Astrocyte of the spinal cord (primary cell): ENCODE measurements at regions not wholly inside any gene's neighbourhood (a gene's known extent, or its start where the extent isn't known, plus 50 kb on each side); places are given as distances from the start of the nearest gene placed in this dataset.

Experiments
- DNase-seq: peaks from one replicate; pipeline ENCODE4 v3.0.0; 2011; ENCODE audit warnings: low read depth, low spot score
- H3K4me3 ChIP-seq: 2 replicates; pipeline ENCODE4 v1.5.1; 2011; ENCODE audit warnings: low read depth, mild to moderate bottlenecking, low read length, moderate library complexity
- CTCF ChIP-seq: IDR thresholded peaks from 2 replicates; pipeline ENCODE4 v1.5.1; 2012; ENCODE audit warnings: low read depth, mild to moderate bottlenecking, low read length, inconsistent platforms
- in situ Hi-C: cut with HindIII; loops from 2 replicates; pipeline ENCODE4 v1.10.0; 2017; ENCODE audit warnings: low sequenced_read_pairs

- TF ChIP-seq CTCF: no peak
- no peak overlapping the region for H3K4me3 ChIP-seq
- DNase-seq: no peak
- in situ Hi-C loops: no loop called here
These were observed 675.4 kb upstream of the SGO1 start for GRCh38 chr3:20861454-20861853.

GRCh38 chr3:20857636-20858035 is 671.6 kb upstream of the SGO1 start:
- no peak overlapping the region for H3K4me3 ChIP-seq
- in situ Hi-C loops: no loop called here
- DNase-seq: peak; percentile 8
- TF ChIP-seq CTCF: no peak

- in situ Hi-C loops: no loop called here
- no peak overlapping the region for H3K4me3 ChIP-seq
- TF ChIP-seq CTCF: no peak
- DNase-seq: no peak
These were observed 667.9 kb upstream of the SGO1 start for GRCh38 chr3:20853890-20854289.

GRCh38 chr3:20852712-20853111 is 666.7 kb upstream of the SGO1 start:
- no peak for TF ChIP-seq CTCF
- no peak overlapping the region for H3K4me3 ChIP-seq
- in situ Hi-C loops: no loop called here
- no peak for DNase-seq

GRCh38 chr3:20849975-20850374 is 664.0 kb upstream of the SGO1 start:
- in situ Hi-C loops: no loop called here
- no peak overlapping the region for H3K4me3 ChIP-seq
- DNase-seq: no peak
- TF ChIP-seq CTCF: no peak

- TF ChIP-seq CTCF: no peak
- in situ Hi-C loops: no loop called here
- no peak for DNase-seq
- H3K4me3 ChIP-seq: no peak overlapping the region
These were observed 660.8 kb upstream of the SGO1 start for GRCh38 chr3:20846832-20847231.

- no peak overlapping the region for H3K4me3 ChIP-seq
- no peak for TF ChIP-seq CTCF
- in situ Hi-C loops: no loop called here
- no peak for DNase-seq
These were observed 660.1 kb upstream of the SGO1 start for GRCh38 chr3:20846066-20846465.
